VCaP (cell line): ENCODE measurements at regions not wholly inside any gene's neighbourhood (a gene's known extent, or its start where the extent isn't known, plus 50 kb on each side); places are given as distances from the start of the nearest gene placed in this dataset.

ENCODE experiments used
- H3K27ac ChIP-seq: fragments of 450-650 bp; 2 replicates; pipeline ENCODE4 v1.5.1; 2017
- CTCF ChIP-seq: fragments of 450-650 bp; conservative IDR thresholded peaks from 2 replicates; pipeline ENCODE4 v1.5.1; 2017; ENCODE audit warnings: mild to moderate bottlenecking, moderate library complexity

GRCh38 chr15:94040541-94041248, 190.7 kb upstream of the MCTP2 start:
- no peak overlapping the region for H3K27ac ChIP-seq
- no peak for TF ChIP-seq CTCF

GRCh38 chr15:94036156-94036555, 195.2 kb upstream of the MCTP2 start:
- TF ChIP-seq CTCF, result no peak
- H3K27ac ChIP-seq, result no peak overlapping the region

GRCh38 chr15:94033683-94034020, 197.7 kb upstream of the MCTP2 start:
- no peak for TF ChIP-seq CTCF
- no peak overlapping the region for H3K27ac ChIP-seq

DNA sequence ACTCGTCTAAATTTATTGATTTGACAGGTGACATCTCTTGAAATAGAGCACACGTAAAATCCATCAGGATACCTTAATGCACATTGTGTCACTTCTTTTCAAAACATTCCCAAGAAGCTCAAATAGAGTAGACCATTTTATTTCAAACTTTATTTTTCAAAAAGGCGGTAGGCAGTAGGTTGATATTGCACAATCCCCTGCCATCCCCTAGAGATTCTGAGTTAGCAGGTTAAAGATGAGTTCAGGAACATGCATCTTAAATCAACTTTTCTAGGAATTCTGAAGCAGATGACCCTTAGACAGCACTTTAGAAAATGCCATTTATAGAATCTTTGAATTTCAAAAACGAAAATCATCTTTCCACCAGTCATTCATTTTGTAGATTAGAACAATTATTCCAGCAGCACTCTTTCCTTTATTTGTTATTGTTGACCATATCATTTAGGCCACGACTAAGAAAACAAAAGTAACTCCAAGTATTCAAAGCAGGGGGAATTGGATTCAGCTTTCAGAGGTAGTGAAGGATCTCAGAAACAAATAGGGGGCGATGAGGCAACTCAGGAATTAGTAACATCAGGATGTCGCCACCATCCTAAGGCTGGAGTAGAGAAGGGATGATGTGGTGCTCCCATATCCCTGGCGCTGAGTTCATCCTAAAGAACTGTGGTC, 198.2 kb upstream of the MCTP2 start:
- no peak overlapping the region for H3K27ac ChIP-seq
- TF ChIP-seq CTCF, result no peak

DNA sequence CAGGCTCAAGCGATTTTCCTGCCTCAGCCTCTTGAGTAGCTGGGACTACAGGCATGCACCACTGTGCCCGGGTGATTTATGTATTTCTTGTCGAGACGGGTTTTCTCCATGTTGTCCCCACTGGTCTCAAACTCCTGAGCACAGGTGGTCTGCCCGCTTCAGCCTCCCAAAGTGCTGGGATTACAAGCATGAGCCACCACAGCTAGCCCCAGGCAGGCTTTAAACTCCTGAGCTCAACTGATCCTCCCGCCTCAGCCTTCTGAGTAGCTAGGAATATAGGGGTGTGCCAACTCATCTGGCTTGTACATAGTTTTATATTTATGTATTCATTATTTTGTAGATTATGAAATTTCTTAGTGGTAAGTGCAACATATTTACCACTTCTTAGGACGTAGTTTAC, 198.8 kb upstream of the MCTP2 start:
- H3K27ac ChIP-seq, result no peak overlapping the region
- no peak for TF ChIP-seq CTCF

GRCh38 chr15:94031072-94031471, 200.3 kb upstream of the MCTP2 start:
- H3K27ac ChIP-seq, result no peak overlapping the region
- TF ChIP-seq CTCF, result no peak

GRCh38 chr15:94029495-94029894, 201.9 kb upstream of the MCTP2 start:
- no peak for TF ChIP-seq CTCF
- H3K27ac ChIP-seq, result no peak overlapping the region
